ENCODE measurements at regions not wholly inside any gene's neighbourhood (a gene's known extent, or its start where the extent isn't known, plus 50 kb on each side); places are given as distances from the start of the nearest gene placed in this dataset.

GRCh38 chr12:92625639-92626310 lies 77.0 kb upstream of the PLEKHG7 start:
- Mint-ChIP-seq H3K4me1 (ENCODE audit: low read depth, unreplicated experiment) (no peaks in the 10 kb centered on the region), H3K36me3 (ENCODE audit: insufficient read depth, unreplicated experiment) (no peaks in the 10 kb centered on the region), H3K9me3 (ENCODE audit: unreplicated experiment) (no peaks in the 10 kb centered on the region), H3K27ac (ENCODE audit: unreplicated experiment) (no peak overlapping the region), H3K4me3 (ENCODE audit: unreplicated experiment) (no peak overlapping the region), H3K27me3 (ENCODE audit: insufficient read depth, unreplicated experiment) (peaks cover 5% of the 10 kb centered on the region)
- no peak overlapping the region for H3K4me3 ChIP-seq (ENCODE audit: low read depth, low read length)
- H3K36me3 ChIP-seq (ENCODE audit: control insufficient read depth, insufficient read depth, low read length), result no peaks in the 10 kb centered on the region
- no peaks in the 10 kb centered on the region for H3K4me1 ChIP-seq
- intact Hi-C loops (cut with micrococcal nuclease; ENCODE audit: unreplicated experiment), result no loop called here
- no peak for TF ChIP-seq CTCF (IDR thresholded peaks at IDR 0.05; ENCODE audit: insufficient read depth in 1 of 2, low read depth in 1 of 2, low read length in 1 of 2, severe bottlenecking in 1 of 2, unreplicated experiment in 1 of 2)
- BruUV-seq (replicated peaks), result no TSS peak
- H3K27me3 ChIP-seq (replicated peaks; ENCODE audit: control insufficient read depth, insufficient read depth, low read length), result no peaks in the 10 kb centered on the region
- DNase-seq, result no peak
- CTCF ChIA-PET, result no interaction called here
- H3K9me3 ChIP-seq, result no peaks in the 10 kb centered on the region
- POLR2A ChIA-PET, result no interaction called here

GRCh38 chr12:92624236-92624635 lies 78.6 kb upstream of the PLEKHG7 start:
- POLR2A ChIA-PET, result no interaction called here

GRCh38 chr12:92623386-92623785 lies 79.4 kb upstream of the PLEKHG7 start:
- ChIA-PET POLR2A (no interaction called here), CTCF (interaction anchor here (0.6 kb wide), 1 partner anchor 12 kb away, joined by 3 read pairs; no protein-coding TSS in a partner anchor)
- no peak overlapping the region for H3K27ac Mint-ChIP-seq (ENCODE audit: unreplicated experiment)
- H3K4me3 Mint-ChIP-seq (ENCODE audit: unreplicated experiment), result no peak overlapping the region
- Histone ChIP-seq H3K4me3 (ENCODE audit: low read depth, low read length) (no peak overlapping the region), H3K36me3 (ENCODE audit: control insufficient read depth, insufficient read depth, low read length) (no peaks in the 10 kb centered on the region), H3K4me1 (no peaks in the 10 kb centered on the region), H3K27me3 (replicated peaks; ENCODE audit: control insufficient read depth, insufficient read depth, low read length) (no peaks in the 10 kb centered on the region), H3K9me3 (no peaks in the 10 kb centered on the region)
- no peaks in the 10 kb centered on the region for H3K4me1 Mint-ChIP-seq (ENCODE audit: low read depth, unreplicated experiment)
- BruUV-seq (replicated peaks), result no TSS peak
- TF ChIP-seq CTCF (IDR thresholded peaks at IDR 0.05; ENCODE audit: insufficient read depth in 1 of 2, low read depth in 1 of 2, low read length in 1 of 2, severe bottlenecking in 1 of 2, unreplicated experiment in 1 of 2), result no peak
- intact Hi-C loops (cut with micrococcal nuclease; ENCODE audit: unreplicated experiment), result no loop called here
- H3K9me3 Mint-ChIP-seq (ENCODE audit: unreplicated experiment), result no peaks in the 10 kb centered on the region
- H3K27me3 Mint-ChIP-seq (ENCODE audit: insufficient read depth, unreplicated experiment), result no peaks in the 10 kb centered on the region
- no peak for DNase-seq
- no peaks in the 10 kb centered on the region for H3K36me3 Mint-ChIP-seq (ENCODE audit: insufficient read depth, unreplicated experiment)

More at GRCh38 chr12:92624236-92624635, 78.6 kb upstream of the PLEKHG7 start:
- Histone ChIP-seq H3K36me3 (ENCODE audit: control insufficient read depth, insufficient read depth, low read length) (no peaks in the 10 kb centered on the region), H3K4me1 (no peaks in the 10 kb centered on the region), H3K9me3 (no peaks in the 10 kb centered on the region), H3K27me3 (replicated peaks; ENCODE audit: control insufficient read depth, insufficient read depth, low read length) (no peaks in the 10 kb centered on the region), H3K4me3 (ENCODE audit: low read depth, low read length) (no peak overlapping the region)
- H3K9me3 Mint-ChIP-seq (ENCODE audit: unreplicated experiment), result no peaks in the 10 kb centered on the region
- H3K36me3 Mint-ChIP-seq (ENCODE audit: insufficient read depth, unreplicated experiment), result no peaks in the 10 kb centered on the region
- intact Hi-C loops (cut with micrococcal nuclease; ENCODE audit: unreplicated experiment), result no loop called here
- TF ChIP-seq CTCF (IDR thresholded peaks at IDR 0.05; ENCODE audit: insufficient read depth in 1 of 2, low read depth in 1 of 2, low read length in 1 of 2, severe bottlenecking in 1 of 2, unreplicated experiment in 1 of 2), result no peak
- H3K27ac Mint-ChIP-seq (ENCODE audit: unreplicated experiment), result no peak overlapping the region
- H3K4me1 Mint-ChIP-seq (ENCODE audit: low read depth, unreplicated experiment), result no peaks in the 10 kb centered on the region
- no peak overlapping the region for H3K4me3 Mint-ChIP-seq (ENCODE audit: unreplicated experiment)
- DNase-seq, result no peak
- peaks cover under 1% of the 10 kb centered on the region for H3K27me3 Mint-ChIP-seq (ENCODE audit: insufficient read depth, unreplicated experiment)
- BruUV-seq (replicated peaks), result no TSS peak
- CTCF ChIA-PET, result no interaction called here

Data from Caco-2 (cell line).